ENCODE measurements at regions not wholly inside any gene's neighbourhood (a gene's known extent, or its start where the extent isn't known, plus 50 kb on each side); places are given as distances from the start of the nearest gene placed in this dataset.

GRCh38 chr1:91075233-91076135 is 53.6 kb upstream of the ZNF644 start:
- H3K9me2 ChIP-seq (replicated peaks; ENCODE audit: control insufficient read depth, low read length), result no peaks in the 10 kb centered on the region
- 0 out of 2 replicates have a peak, but pooled peaks cover 3% of the 10 kb centered on the region for H3K4me1 ChIP-seq (ENCODE audit: control insufficient read depth, low read length)
- H4K20me1 ChIP-seq (ENCODE audit: control insufficient read depth, insufficient read depth, low read depth, low read length), result no peaks in the 10 kb centered on the region
- no peak overlapping the region for H3K4me3 ChIP-seq (ENCODE audit: low read length)
- no peaks in the 10 kb centered on the region for H3K9me3 ChIP-seq (ENCODE audit: control insufficient read depth, insufficient read depth, low read length)
- no peak overlapping the region for H3K27ac ChIP-seq (ENCODE audit: low read depth, low read length)
- no peaks in the 10 kb centered on the region for H3K36me3 ChIP-seq (ENCODE audit: control insufficient read depth, low read length)
- TF ChIP-seq EZH2phosphoT487 (IDR thresholded peaks at IDR 0.05; ENCODE audit: borderline replicate concordance, low read length) (no peak), CTCF (IDR thresholded peaks at IDR 0.05; ENCODE audit: low read depth, low read length, poor library complexity, severe bottlenecking) (no peak)
- no peaks in the 10 kb centered on the region for H3K27me3 ChIP-seq (ENCODE audit: control insufficient read depth, low read length)
- no peaks in the 10 kb centered on the region for H3F3A ChIP-seq (ENCODE audit: control insufficient read depth, insufficient read depth)
- no peaks in the 10 kb centered on the region for H3K79me2 ChIP-seq (ENCODE audit: control insufficient read depth, low read length)
- no peak overlapping the region for H3K4me2 ChIP-seq (ENCODE audit: low read length)

- no peak for TF ChIP-seq EZH2phosphoT487 (IDR thresholded peaks at IDR 0.05; ENCODE audit: borderline replicate concordance, low read length)
- Histone ChIP-seq H3K27me3 (ENCODE audit: control insufficient read depth, low read length) (no peaks in the 10 kb centered on the region), H4K20me1 (ENCODE audit: control insufficient read depth, insufficient read depth, low read depth, low read length) (no peaks in the 10 kb centered on the region), H3K4me1 (ENCODE audit: control insufficient read depth, low read length) (0 out of 2 replicates have a peak, but pooled peaks cover 3% of the 10 kb centered on the region), H3K4me2 (ENCODE audit: low read length) (no peak overlapping the region), H3K9me2 (replicated peaks; ENCODE audit: control insufficient read depth, low read length) (no peaks in the 10 kb centered on the region), H3K4me3 (ENCODE audit: low read length) (no peak overlapping the region), H3K79me2 (ENCODE audit: control insufficient read depth, low read length) (no peaks in the 10 kb centered on the region), H3F3A (ENCODE audit: control insufficient read depth, insufficient read depth) (no peaks in the 10 kb centered on the region), H3K9me3 (ENCODE audit: control insufficient read depth, insufficient read depth, low read length) (peaks cover 8% of the 10 kb centered on the region; the same call in 1 of the 2 replicates), H3K36me3 (ENCODE audit: control insufficient read depth, low read length) (no peaks in the 10 kb centered on the region), H3K27ac (ENCODE audit: low read depth, low read length) (no peak overlapping the region)
Measured at GRCh38 chr1:91073299-91073698, 51.5 kb upstream of the ZNF644 start.

GRCh38 chr1:91071838-91072237 is 50.0 kb upstream of the ZNF644 start:
- H3K27ac ChIP-seq (ENCODE audit: low read depth, low read length), result no peak overlapping the region
- H3K27me3 ChIP-seq (ENCODE audit: control insufficient read depth, low read length), result no peaks in the 10 kb centered on the region
- peaks cover 3% of the 10 kb centered on the region; the same call in 1 of the 2 replicates for H3K4me1 ChIP-seq (ENCODE audit: control insufficient read depth, low read length)
- no peaks in the 10 kb centered on the region for H4K20me1 ChIP-seq (ENCODE audit: control insufficient read depth, insufficient read depth, low read depth, low read length)
- peaks cover 8% of the 10 kb centered on the region; the same call in 1 of the 2 replicates for H3K9me3 ChIP-seq (ENCODE audit: control insufficient read depth, insufficient read depth, low read length)
- no peak overlapping the region for H3K4me2 ChIP-seq (ENCODE audit: low read length)
- no peak overlapping the region for H3K4me3 ChIP-seq (ENCODE audit: low read length)
- no peak for TF ChIP-seq EZH2phosphoT487 (IDR thresholded peaks at IDR 0.05; ENCODE audit: borderline replicate concordance, low read length)
- TF ChIP-seq CTCF (IDR thresholded peaks at IDR 0.05; ENCODE audit: low read depth, low read length, poor library complexity, severe bottlenecking), result no peak
- H3F3A ChIP-seq (ENCODE audit: control insufficient read depth, insufficient read depth), result no peaks in the 10 kb centered on the region
- no peaks in the 10 kb centered on the region for H3K36me3 ChIP-seq (ENCODE audit: control insufficient read depth, low read length)
- no peaks in the 10 kb centered on the region for H3K9me2 ChIP-seq (replicated peaks; ENCODE audit: control insufficient read depth, low read length)
- H3K79me2 ChIP-seq (ENCODE audit: control insufficient read depth, low read length), result no peaks in the 10 kb centered on the region

All from DOHH2 (cell line).